ENCODE measurements at regions not wholly inside any gene's neighbourhood (a gene's known extent, or its start where the extent isn't known, plus 50 kb on each side); places are given as distances from the start of the nearest gene placed in this dataset.

- H3K27ac ChIP-seq: no peak overlapping the region
- TF ChIP-seq, protein P1, sequence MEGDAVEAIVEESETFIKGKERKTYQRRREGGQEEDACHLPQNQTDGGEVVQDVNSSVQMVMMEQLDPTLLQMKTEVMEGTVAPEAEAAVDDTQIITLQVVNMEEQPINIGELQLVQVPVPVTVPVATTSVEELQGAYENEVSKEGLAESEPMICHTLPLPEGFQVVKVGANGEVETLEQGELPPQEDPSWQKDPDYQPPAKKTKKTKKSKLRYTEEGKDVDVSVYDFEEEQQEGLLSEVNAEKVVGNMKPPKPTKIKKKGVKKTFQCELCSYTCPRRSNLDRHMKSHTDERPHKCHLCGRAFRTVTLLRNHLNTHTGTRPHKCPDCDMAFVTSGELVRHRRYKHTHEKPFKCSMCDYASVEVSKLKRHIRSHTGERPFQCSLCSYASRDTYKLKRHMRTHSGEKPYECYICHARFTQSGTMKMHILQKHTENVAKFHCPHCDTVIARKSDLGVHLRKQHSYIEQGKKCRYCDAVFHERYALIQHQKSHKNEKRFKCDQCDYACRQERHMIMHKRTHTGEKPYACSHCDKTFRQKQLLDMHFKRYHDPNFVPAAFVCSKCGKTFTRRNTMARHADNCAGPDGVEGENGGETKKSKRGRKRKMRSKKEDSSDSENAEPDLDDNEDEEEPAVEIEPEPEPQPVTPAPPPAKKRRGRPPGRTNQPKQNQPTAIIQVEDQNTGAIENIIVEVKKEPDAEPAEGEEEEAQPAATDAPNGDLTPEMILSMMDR (conservative IDR thresholded peaks at IDR 0.05): no peak
These were observed 185.8 kb upstream of the UBE3A start for GRCh38 chr15:25624504-25625177.

DNA sequence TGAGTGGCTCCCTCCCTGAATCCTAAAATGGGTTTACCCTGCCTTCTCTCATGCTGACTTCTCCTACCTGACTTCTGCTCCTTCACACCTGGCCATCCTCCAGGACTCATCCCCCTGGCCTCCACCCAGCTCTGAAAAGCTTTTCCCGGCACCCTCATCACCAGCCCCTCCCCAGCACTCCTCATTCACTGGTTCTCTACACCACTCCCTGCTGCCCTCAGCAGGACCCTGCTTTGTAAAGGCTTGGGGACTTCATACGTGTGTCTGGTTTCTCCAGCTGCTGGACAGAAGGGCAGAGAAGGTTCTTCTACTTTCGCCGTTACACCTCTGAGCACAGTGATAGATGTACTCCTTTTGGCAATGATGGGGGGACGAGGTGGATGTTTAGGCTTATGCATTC lies 184.9 kb upstream of the UBE3A start:
- TF ChIP-seq, protein P1 (conservative IDR thresholded peaks at IDR 0.05): no peak
- H3K27ac ChIP-seq: no peak overlapping the region

GRCh38 chr15:25620466-25620865 lies 181.6 kb upstream of the UBE3A start:
- no peak overlapping the region for H3K27ac ChIP-seq
- TF ChIP-seq, protein P1 (conservative IDR thresholded peaks at IDR 0.05): no peak

GRCh38 chr15:25619761-25620160 lies 180.9 kb upstream of the UBE3A start:
- H3K27ac ChIP-seq: no peak overlapping the region
- TF ChIP-seq, protein P1 (conservative IDR thresholded peaks at IDR 0.05): no peak

DNA sequence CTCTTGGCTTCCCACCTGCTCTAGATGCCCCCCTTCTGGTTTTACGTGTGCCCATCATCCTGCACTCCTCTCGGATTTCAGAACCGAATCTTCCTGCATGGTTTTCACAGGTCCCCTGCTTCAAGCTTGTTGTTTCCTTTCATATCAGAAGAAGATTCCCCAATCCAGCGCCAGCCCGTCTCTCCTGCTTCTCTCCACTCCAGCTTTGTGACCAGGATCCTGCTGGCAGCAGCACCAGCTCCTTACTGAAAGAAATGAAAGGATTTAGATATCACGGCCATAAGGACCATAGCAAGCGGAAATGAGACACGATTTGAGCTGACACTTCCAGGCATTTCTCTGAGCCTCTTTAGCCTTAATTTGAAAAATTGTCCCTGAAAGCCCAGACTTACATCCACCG lies 180.3 kb upstream of the UBE3A start:
- H3K27ac ChIP-seq: no peak overlapping the region
- TF ChIP-seq, protein P1 (conservative IDR thresholded peaks at IDR 0.05): no peak

DNA sequence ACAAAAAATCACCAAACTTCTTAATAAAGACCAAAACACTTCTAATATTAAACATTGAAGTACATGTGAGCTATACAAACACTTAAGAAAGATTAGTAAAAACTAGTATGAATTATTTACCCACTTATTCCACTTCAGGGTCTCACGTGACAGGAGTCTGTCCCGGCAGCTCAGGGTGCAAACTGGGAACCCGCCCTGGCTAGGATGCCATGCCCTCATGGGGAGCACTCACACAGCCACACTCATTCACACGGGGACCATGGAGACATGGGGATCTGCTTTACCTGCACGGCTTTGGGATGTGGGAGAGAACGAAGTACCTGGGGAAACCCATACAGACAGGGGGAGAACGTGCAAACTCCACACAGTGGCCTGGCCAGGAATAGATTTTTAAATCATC lies 179.3 kb upstream of the UBE3A start:
- TF ChIP-seq, protein P1 (conservative IDR thresholded peaks at IDR 0.05): no peak
- no peak overlapping the region for H3K27ac ChIP-seq

DNA sequence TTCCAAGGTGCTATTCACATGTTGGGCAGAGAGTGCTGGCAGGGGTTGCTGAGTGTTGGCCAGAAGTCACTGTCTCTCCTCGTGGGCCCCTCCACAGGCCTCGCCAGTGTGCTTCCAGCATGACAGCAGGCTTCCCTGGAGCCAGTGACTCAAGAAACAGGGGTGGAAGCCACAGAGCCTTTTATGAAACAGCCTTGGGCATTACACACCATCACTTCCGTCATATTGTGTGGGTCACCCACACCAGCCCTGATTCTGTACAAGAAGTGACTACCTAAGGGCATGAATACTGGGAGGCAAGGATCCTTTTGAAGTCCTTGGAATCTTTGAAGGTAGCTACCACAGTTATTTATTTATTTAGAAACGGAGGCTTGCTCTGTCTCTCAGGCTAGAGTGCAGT lies 177.6 kb upstream of the UBE3A start:
- TF ChIP-seq, protein P1 (conservative IDR thresholded peaks at IDR 0.05): no peak
- no peak overlapping the region for H3K27ac ChIP-seq

Data from VCaP (cell line).